ENCODE measurements at regions not wholly inside any gene's neighbourhood (a gene's known extent, or its start where the extent isn't known, plus 50 kb on each side); places are given as distances from the start of the nearest gene placed in this dataset.

- TF ChIP-seq JUN (IDR thresholded peaks at IDR 0.05; ENCODE audit: borderline replicate concordance, insufficient read depth, insufficient read length, low read depth) (no peak), POLR2A (IDR thresholded peaks at IDR 0.05; ENCODE audit: low read depth, low read length) (no peak)
Observed at GRCh38 chr10:131544495-131544894, 233.0 kb upstream of the TCERG1L start.
